OCI-LY7 (cell line): ENCODE measurements at regions not wholly inside any gene's neighbourhood (a gene's known extent, or its start where the extent isn't known, plus 50 kb on each side); places are given as distances from the start of the nearest gene placed in this dataset.

Source experiments
- EZH2phosphoT487 ChIP-seq: fragments of 200-600 bp; sonication (generic); IDR thresholded peaks from 2 replicates; pipeline ENCODE4 v1.6.1; 2018; ENCODE audit warnings: low read depth, borderline replicate concordance, mild to moderate bottlenecking, mixed run types, antibody characterized with exemption, low read length, moderate library complexity, mixed read lengths
- TF ChIP-seq, protein P1 (sequence below): fragments of 200-600 bp; sonication (generic); conservative IDR thresholded peaks from 2 replicates; pipeline ENCODE4 v1.5.1; 2014; ENCODE audit warnings: mild to moderate bottlenecking, antibody characterized with exemption, low read length, moderate library complexity, mixed read lengths

DNA sequence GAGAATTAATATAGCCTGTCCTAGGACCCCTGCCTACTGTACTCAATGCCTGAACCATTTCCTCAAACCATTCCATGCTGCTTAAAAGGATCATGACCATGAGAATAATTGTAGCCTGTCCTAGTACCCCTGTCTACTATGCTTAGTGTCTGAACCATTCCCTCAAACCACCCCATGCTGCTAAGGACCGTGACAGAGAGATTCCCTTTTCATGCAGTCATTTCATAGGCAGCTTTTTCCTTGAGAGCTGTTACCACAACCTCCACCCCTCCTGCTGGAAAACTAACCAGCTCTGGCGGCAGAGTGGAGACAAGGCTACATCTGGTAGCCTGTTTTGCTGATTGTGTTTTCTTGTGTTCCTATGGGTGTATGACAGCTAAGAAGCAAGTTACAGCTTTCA is 174.9 kb upstream of the SMARCAD1 start:
- TF ChIP-seq, protein P1, sequence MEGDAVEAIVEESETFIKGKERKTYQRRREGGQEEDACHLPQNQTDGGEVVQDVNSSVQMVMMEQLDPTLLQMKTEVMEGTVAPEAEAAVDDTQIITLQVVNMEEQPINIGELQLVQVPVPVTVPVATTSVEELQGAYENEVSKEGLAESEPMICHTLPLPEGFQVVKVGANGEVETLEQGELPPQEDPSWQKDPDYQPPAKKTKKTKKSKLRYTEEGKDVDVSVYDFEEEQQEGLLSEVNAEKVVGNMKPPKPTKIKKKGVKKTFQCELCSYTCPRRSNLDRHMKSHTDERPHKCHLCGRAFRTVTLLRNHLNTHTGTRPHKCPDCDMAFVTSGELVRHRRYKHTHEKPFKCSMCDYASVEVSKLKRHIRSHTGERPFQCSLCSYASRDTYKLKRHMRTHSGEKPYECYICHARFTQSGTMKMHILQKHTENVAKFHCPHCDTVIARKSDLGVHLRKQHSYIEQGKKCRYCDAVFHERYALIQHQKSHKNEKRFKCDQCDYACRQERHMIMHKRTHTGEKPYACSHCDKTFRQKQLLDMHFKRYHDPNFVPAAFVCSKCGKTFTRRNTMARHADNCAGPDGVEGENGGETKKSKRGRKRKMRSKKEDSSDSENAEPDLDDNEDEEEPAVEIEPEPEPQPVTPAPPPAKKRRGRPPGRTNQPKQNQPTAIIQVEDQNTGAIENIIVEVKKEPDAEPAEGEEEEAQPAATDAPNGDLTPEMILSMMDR, result no peak
- TF ChIP-seq EZH2phosphoT487, result no peak
